ENCODE measurements at regions not wholly inside any gene's neighbourhood (a gene's known extent, or its start where the extent isn't known, plus 50 kb on each side); places are given as distances from the start of the nearest gene placed in this dataset.
A peak's percentile ranks its signal among the peaks of the same experiment; 100 is the strongest.

GRCh38 chr5:118052503-118052902 lies 935.8 kb downstream of the DTWD2 start:
- no peak for DNase-seq

GRCh38 chr5:118044169-118044568 lies 944.2 kb downstream of the DTWD2 start:
- no peak for DNase-seq

- DNase-seq: no peak
These were observed 944.8 kb downstream of the DTWD2 start for GRCh38 chr5:118043531-118043930.

- peak; percentile 5 for DNase-seq
These were observed 946.3 kb downstream of the DTWD2 start for GRCh38 chr5:118042076-118042475.

GRCh38 chr5:118040496-118040895 lies 947.9 kb downstream of the DTWD2 start:
- DNase-seq: no peak

- no peak for DNase-seq
These were observed 954.5 kb downstream of the DTWD2 start for GRCh38 chr5:118033686-118034338.

- no peak for DNase-seq
These were observed 958.5 kb downstream of the DTWD2 start for GRCh38 chr5:118029807-118030206.

GRCh38 chr5:118022062-118022461 lies 966.3 kb downstream of the DTWD2 start:
- no peak for DNase-seq

- no peak for DNase-seq
These were observed 970.8 kb downstream of the DTWD2 start for GRCh38 chr5:118017536-118017935.

GRCh38 chr5:118016396-118016795 lies 972.0 kb downstream of the DTWD2 start:
- DNase-seq: no peak

GRCh38 chr5:118015511-118015910 lies 972.8 kb downstream of the DTWD2 start:
- DNase-seq: no peak

- no peak for DNase-seq
These were observed 978.5 kb downstream of the DTWD2 start for GRCh38 chr5:118009741-118010297.

GRCh38 chr5:118008779-118009178 lies 979.6 kb downstream of the DTWD2 start:
- DNase-seq: no peak

- no peak for DNase-seq
These were observed 981.1 kb downstream of the DTWD2 start for GRCh38 chr5:118007262-118007661.

- DNase-seq: no peak
These were observed 982.1 kb downstream of the DTWD2 start for GRCh38 chr5:118006219-118006618.

GRCh38 chr5:117999939-118000549 lies 988.3 kb downstream of the DTWD2 start:
- DNase-seq: no peak

- DNase-seq: no peak
These were observed 1005.7 kb downstream of the DTWD2 start for GRCh38 chr5:117982691-117983090.

- DNase-seq: no peak
These were observed 1014.6 kb downstream of the DTWD2 start for GRCh38 chr5:117973785-117974184.

GRCh38 chr5:117955831-117956230 lies 1032.5 kb downstream of the DTWD2 start:
- DNase-seq: no peak

- DNase-seq: no peak
These were observed 1034.0 kb downstream of the DTWD2 start for GRCh38 chr5:117954331-117954730.

- no peak for DNase-seq
These were observed 1035.1 kb downstream of the DTWD2 start for GRCh38 chr5:117953272-117953671.

GRCh38 chr5:117947836-117948235 lies 1040.5 kb downstream of the DTWD2 start:
- DNase-seq: no peak

GRCh38 chr5:117947121-117947520 lies 1041.2 kb downstream of the DTWD2 start:
- no peak for DNase-seq

GRCh38 chr5:117945258-117945657 lies 1043.1 kb downstream of the DTWD2 start:
- DNase-seq: no peak

Measured in muscle of arm (tissue), 1 donor.